HG03469 (cell line): ENCODE measurements at regions not wholly inside any gene's neighbourhood (a gene's known extent, or its start where the extent isn't known, plus 50 kb on each side); places are given as distances from the start of the nearest gene placed in this dataset.

Experiments
- ATAC-seq: cut with Tn5 transposase; IDR thresholded peaks from one replicate; pipeline ENCODE4 v1.9.1; 2021; ENCODE audit warnings: mild to moderate bottlenecking, moderate library complexity, moderate number of reproducible peaks; ENCODE audit not compliant: unreplicated experiment

- no peak for ATAC-seq
Observed at GRCh38 chr6:25010902-25011625, 75.3 kb upstream of the RIPOR2 start.

DNA sequence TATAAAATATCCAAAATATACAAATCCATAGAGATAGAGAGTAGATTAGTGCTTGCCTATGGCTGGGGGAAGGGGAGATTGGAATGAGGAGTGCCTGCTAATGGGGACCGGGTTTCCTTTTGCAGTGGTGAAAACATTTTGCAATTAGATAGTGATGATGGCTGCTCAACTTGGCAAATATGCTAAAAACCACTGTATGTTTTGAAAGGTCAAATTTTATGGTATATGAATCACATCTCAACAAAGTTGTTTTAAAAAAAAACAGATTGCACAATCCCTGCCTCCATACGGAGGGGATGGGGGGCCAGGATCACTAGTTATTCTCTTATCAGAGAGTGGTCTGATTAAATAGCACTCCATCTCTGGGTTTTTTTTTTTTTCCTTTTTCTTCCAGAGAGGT, 76.9 kb upstream of the RIPOR2 start:
- no peak for ATAC-seq

- ATAC-seq = no peak
Observed at GRCh38 chr6:25013246-25013645, 77.5 kb upstream of the RIPOR2 start.

GRCh38 chr6:25014369-25014768, 78.6 kb upstream of the RIPOR2 start:
- ATAC-seq = no peak

DNA sequence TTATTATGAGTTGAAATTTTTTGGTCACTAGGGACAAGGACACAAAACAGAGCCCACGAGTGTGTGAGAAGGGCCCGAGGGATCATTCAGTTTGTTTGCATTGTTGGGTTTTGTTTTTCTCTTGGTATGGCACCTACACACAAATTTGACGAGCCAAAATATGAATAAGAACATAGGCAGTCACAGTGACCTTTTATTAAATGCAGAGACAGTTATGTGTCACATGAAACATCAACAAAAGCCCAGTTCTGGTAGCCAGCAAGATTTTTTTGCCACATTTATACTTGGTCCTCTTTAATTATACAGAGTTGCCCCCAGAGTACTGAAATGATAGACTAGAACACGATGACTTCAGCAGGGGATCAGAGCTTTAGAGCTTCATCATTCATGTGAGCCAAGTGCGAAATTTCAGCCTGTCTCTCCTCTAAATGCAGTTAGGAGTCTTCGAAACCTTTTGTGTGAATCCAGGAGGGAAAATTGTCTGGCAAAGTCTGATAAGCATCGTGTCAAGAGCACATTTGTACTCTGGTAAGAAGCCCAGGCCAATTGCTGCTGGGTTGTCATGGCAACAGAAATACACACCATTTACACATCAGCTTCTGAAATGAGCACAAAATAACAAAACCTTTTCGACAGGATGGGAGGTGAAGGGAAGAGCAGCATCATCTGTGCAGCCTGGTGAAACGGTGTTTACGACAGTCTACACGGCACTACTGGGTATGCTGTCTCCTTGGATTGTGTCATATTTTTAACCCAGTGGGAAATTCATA, 79.2 kb upstream of the RIPOR2 start:
- no peak for ATAC-seq

GRCh38 chr6:25016014-25016720, 80.4 kb upstream of the RIPOR2 start:
- no peak for ATAC-seq

DNA sequence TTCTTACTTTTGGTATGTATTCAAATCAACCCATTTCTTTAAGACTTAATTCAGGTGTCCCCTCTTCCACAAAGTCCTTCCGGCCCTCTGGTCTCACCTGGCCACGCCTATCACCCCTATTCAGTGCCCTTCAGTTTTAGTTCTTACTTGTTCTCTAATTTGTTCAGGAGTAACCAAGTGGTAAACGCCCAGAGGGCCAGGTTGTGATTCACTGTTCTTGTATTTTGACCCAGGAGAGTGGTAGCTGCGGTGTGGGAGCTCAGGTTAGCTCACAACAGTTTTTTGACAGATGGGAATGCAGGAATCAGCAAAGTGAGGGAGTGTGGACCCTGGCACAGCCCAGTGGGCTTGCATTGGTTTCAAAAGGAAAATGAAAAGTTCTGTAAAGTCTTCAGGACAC, 81.7 kb upstream of the RIPOR2 start:
- ATAC-seq = no peak

DNA sequence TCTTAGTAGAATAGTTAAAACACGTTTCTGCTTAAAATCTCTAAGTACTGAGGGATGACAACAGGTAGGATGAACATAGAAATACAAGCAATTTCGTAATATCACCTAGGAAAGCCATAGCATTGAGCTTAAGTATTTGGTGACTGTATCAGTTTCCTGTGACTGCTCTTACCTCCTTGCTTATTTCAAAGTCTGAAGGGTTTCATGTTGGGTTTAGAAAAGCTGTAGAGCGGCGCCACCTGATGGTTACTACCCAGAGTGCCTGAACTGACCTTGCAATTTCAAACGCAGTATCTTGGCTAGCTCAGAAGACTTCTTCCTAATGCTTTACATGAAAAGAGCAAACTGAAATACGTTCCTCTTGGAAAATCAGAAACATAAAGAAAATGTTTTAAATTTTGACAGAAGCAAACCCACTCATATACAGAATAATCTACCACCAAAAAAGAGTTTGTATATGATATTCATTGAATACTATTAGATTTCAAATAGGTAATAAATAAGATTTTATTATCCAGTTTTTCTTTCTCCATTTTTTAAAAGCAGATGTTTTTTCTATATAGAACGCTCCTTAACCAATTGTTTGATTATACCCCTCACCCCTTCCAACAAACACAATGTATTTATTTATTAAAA, 82.3 kb upstream of the RIPOR2 start:
- ATAC-seq = peak; percentile 64

DNA sequence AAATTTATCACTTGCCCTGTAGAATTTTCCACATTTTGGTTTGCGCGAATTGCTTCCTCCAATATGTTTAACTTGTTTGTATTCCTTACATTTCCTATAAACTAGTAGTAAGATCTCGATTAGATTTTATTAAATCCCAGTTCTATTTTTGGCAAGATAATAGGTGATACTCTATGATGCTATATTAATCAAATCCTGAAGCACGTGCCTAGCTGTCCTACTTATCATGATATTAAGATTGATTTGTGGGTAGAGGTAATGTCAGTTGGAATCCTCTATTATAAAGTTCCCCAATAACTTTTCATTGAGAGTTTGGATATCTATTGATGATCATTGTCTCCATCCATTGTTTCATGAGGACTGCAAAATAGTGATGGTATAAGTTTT, 82.8 kb upstream of the RIPOR2 start:
- ATAC-seq = no peak

- no peak for ATAC-seq
Observed at GRCh38 chr6:25022140-25022553, 86.4 kb upstream of the RIPOR2 start.

GRCh38 chr6:25023781-25024180, 88.0 kb upstream of the RIPOR2 start:
- ATAC-seq = no peak

GRCh38 chr6:25024821-25025220, 89.1 kb upstream of the RIPOR2 start:
- ATAC-seq = no peak

DNA sequence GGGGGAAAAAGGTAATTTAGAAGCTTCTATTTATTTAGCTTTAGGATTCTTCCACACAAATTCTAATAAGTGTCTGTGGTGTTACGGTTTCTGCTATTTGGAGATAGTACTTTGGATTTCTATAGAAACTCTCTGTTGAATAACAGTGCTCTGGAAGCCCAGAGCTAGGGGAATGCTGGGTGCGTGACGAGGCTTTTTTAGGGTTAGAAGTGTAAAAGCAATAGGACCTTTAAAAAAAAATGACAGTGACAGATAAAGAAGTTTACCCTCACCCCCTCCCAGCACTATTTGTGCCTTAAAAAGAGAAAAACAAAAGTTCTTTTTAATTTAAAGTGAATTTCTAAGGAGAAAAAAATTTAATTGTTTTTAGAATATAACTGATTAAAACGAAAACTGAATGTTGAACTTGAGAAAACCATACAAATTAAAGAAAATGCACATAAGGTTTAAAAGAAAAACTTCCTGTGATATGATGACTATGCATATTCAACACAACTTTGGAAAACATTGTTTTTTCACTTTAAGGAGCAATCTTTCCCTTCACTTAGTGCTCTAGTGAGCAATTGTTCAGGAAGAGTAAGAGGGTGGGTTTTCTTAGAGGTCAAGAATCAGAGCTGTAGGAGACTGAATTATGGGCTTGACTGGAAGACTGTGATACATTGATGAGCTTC, 89.6 kb upstream of the RIPOR2 start:
- no peak for ATAC-seq

- ATAC-seq = no peak
Observed at GRCh38 chr6:25025919-25026301, 90.2 kb upstream of the RIPOR2 start.

DNA sequence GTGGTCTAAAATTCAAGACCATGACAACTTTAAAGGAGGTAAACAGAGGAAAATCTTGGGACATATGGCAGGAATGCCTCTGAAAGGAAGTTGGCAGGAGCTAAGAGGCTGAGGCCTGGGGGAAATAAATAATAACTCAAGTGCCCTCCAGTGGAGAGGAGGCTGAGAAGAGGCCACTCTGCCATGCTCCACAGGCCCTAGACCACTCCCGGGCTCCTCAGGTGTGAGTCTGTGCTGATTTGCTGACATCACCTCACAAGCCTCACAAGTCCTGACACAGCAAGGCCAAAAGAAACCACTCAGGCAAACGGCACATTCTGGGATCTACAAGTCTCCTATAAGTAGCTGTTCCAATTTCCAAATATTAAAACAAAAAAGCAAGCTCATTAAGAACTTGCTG, 91.0 kb upstream of the RIPOR2 start:
- ATAC-seq = no peak

DNA sequence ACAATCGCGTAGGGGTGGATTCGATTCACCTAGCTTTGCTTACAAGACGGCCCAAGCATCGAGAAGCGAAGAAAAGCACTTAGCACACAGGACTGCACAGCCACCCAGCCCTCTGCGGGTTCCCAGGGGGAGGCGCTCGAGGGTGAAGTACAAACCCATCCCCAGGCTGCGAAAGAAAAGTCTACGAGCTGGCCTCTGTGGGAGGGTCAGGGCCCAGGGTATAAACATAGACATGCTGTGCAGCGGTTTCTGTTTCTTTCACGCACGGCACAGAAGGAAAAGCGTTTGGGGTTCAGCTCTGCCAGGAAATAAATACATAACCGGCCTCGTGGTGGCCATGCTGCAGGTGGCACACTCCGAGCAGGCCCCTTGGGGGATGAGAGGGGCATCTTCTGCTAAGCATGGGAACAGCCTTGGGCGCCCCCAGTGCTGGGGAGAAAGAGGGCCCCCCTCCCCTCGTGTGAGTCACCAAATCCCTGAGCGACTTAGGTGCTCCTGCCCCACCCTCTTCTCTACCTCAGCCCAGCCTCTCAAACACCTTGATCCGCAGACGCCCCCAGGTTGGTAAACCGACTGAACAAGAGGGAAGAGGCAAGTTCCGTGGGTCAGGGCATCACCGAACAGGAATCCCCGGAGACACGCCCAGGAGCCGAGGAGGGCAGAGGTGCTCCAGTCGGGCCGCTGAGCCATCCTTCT, 91.6 kb upstream of the RIPOR2 start:
- ATAC-seq = peak; percentile 79

GRCh38 chr6:25028328-25028727, 92.6 kb upstream of the RIPOR2 start:
- ATAC-seq = no peak

DNA sequence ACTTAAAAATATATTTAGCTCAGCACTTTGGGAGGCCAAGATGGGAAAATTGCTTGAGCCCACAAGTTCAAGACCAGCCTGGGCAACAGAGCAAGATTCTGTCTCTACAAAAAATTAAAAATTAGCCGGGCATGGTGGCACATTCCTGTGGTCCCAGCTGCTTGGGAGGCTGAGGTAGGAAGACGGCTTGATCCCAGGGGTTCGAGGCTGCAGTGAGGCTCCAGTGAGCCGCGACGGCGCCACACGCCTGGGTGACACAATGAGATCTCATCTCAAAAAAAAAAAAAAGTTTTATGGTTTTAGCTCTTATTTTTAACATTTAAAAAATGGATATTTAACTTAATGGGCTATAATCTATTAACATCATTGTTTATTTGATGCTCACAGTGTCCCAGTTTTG, 97.2 kb upstream of the RIPOR2 start:
- ATAC-seq = no peak

GRCh38 chr6:25034431-25034921, 98.7 kb upstream of the RIPOR2 start:
- ATAC-seq = no peak

- no peak for ATAC-seq
Observed at GRCh38 chr6:25035174-25035511, 99.4 kb upstream of the RIPOR2 start.
